HFF-Myc (cell line): ENCODE measurements at regions not wholly inside any gene's neighbourhood (a gene's known extent, or its start where the extent isn't known, plus 50 kb on each side); places are given as distances from the start of the nearest gene placed in this dataset.

Experiments used
- DNase-seq: peaks from one replicate; pipeline ENCODE4 v3.0.0-alpha.2; 2011; ENCODE audit warnings: low read depth; ENCODE audit errors: extremely low read depth
- H3K4me3 ChIP-seq: replicated peaks from 2 replicates; pipeline ENCODE4 v1.5.1; 2011; ENCODE audit warnings: low read depth, mild to moderate bottlenecking, control low read depth, low read length
- TF ChIP-seq, protein P1 (sequence below): IDR thresholded peaks from 2 replicates; pipeline ENCODE4 v1.5.1; 2012; ENCODE audit warnings: mild to moderate bottlenecking, low read depth, low read length, control low read depth; ENCODE audit errors: missing control alignments

DNA sequence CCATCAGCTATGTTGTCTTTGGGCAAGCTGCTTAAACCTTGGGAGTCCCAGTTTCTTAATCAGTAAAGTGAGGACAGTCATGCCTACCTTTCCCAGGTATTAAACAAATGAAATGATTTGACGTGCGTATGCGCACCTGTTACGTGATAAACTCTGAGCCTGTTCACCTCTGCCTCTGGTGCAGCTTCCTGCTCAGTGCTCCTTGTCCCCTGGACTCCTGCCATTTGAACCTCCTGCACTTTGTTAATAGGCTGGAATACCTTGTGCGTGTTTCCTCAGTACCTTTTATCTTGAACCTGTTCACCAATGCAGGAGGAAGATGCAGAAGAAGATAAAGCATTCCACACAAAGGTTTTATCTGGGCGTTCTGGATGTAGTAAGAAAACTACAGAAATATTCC, 211.9 kb downstream of the CEP135 start:
- TF ChIP-seq, protein P1, sequence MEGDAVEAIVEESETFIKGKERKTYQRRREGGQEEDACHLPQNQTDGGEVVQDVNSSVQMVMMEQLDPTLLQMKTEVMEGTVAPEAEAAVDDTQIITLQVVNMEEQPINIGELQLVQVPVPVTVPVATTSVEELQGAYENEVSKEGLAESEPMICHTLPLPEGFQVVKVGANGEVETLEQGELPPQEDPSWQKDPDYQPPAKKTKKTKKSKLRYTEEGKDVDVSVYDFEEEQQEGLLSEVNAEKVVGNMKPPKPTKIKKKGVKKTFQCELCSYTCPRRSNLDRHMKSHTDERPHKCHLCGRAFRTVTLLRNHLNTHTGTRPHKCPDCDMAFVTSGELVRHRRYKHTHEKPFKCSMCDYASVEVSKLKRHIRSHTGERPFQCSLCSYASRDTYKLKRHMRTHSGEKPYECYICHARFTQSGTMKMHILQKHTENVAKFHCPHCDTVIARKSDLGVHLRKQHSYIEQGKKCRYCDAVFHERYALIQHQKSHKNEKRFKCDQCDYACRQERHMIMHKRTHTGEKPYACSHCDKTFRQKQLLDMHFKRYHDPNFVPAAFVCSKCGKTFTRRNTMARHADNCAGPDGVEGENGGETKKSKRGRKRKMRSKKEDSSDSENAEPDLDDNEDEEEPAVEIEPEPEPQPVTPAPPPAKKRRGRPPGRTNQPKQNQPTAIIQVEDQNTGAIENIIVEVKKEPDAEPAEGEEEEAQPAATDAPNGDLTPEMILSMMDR: no peak
- DNase-seq: no peak

DNA sequence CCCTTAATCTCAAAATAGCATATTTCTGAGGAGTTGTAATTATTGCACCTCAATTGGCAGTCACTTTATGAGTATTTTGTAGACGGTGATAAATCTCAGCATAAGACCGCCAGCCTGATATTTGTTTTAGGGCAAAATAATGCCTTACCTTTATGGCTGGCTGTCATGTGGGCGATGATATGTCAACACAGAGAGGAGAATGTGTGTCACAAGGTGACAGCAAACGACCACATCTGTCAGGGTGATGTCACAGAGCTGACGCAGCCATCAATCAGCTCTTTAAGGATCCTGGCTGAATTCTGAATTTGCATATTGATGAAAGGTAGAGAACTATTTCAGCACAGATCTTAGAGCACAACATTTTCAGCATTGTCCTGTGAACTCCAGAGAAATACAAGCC, 209.7 kb downstream of the CEP135 start:
- TF ChIP-seq, protein P1: no peak
- no peak overlapping the region for H3K4me3 ChIP-seq
- no peak for DNase-seq

More for the DNA sequence above, 211.9 kb downstream of the CEP135 start:
- no peak overlapping the region for H3K4me3 ChIP-seq

GRCh38 chr4:56156141-56156540, 207.4 kb downstream of the CEP135 start:
- DNase-seq: no peak
- TF ChIP-seq, protein P1: no peak
- H3K4me3 ChIP-seq: no peak overlapping the region

- no peak overlapping the region for H3K4me3 ChIP-seq
- no peak for DNase-seq
- TF ChIP-seq, protein P1: no peak
These were observed 206.7 kb downstream of the CEP135 start for GRCh38 chr4:56155432-56155831.

- TF ChIP-seq, protein P1: no peak
- no peak overlapping the region for H3K4me3 ChIP-seq
- DNase-seq: no peak
These were observed 200.8 kb downstream of the CEP135 start for GRCh38 chr4:56149591-56149990.

GRCh38 chr4:56148428-56148827, 199.7 kb downstream of the CEP135 start:
- TF ChIP-seq, protein P1: no peak
- no peak for DNase-seq
- no peak overlapping the region for H3K4me3 ChIP-seq

GRCh38 chr4:56147371-56147770, 198.6 kb downstream of the CEP135 start:
- no peak overlapping the region for H3K4me3 ChIP-seq
- DNase-seq: no peak
- TF ChIP-seq, protein P1: no peak
